HCT116 (cell line): ENCODE measurements at regions not wholly inside any gene's neighbourhood (a gene's known extent, or its start where the extent isn't known, plus 50 kb on each side); places are given as distances from the start of the nearest gene placed in this dataset.

Experiments
- ATAC-seq: fragments of 200-7000 bp; cut with Tn5 transposase; 2 replicates; pipeline ENCODE4 v1.9.1; 2020; ENCODE audit warnings: mild to moderate bottlenecking, moderate library complexity
- BruUV-seq: library from RNA; stranded (reverse); fragments of 400-500 nt; replicated peaks from 2 replicates; lab custom pipeline; 2021; lab: Mats Ljungman, UMichigan
- CTCF ChIA-PET: fragments of 300-600 bp; sonication (Branson Sonifier 250); formaldehyde crosslinking; loops from one replicate; lab custom pipeline; 2021; ENCODE audit warnings: antibody characterized with exemption; lab: Charles Lee
- POLR2A ChIA-PET: fragments of 300-600, 350-600 bp; sonication (Branson Sonifier 250); formaldehyde crosslinking; loops from one replicate; lab custom pipeline; 2021; ENCODE audit warnings: antibody characterized with exemption; lab: Charles Lee
- RAD21 ChIA-PET, 2 experiments: fragments of 300-600 bp; sonication (Branson Sonifier 250); formaldehyde crosslinking; loops; one replicate each; lab custom pipeline; 2023; ENCODE audit warnings: low total read pairs in 2 of 2; ENCODE audit not compliant: uncharacterized antibody in 2 of 2, unreplicated experiment in 2 of 2, low non-redundant PET in 1 of 2; lab: Charles Lee
- DNase-seq: peaks from one replicate; pipeline ENCODE4 v3.0.0-alpha.2; 2010; ENCODE audit warnings: low read depth, low spot score
- H2AFZ ChIP-seq: fragments of 200-600 bp; shearing (Covaris generic), sonication (generic); 2 replicates; pipeline ENCODE4 v1.6.1; 2017; ENCODE audit warnings: low read depth, mixed run types, mixed read lengths, antibody characterized with exemption, low read length; ENCODE audit not compliant: poor library complexity, severe bottlenecking
- H3K27ac ChIP-seq: 2 replicates; pipeline ENCODE4 v1.5.1; 2012; ENCODE audit warnings: low read depth, low read length
- H3K27me3 ChIP-seq: fragments of 200-600 bp; sonication (generic); 2 replicates; pipeline ENCODE4 v1.6.1; 2016; ENCODE audit warnings: mixed run types, low read length, mixed read lengths; ENCODE audit not compliant: insufficient read depth
- H3K36me3 ChIP-seq, 2 experiments: fragments of 200-500 bp in 1 of 2; fragments of 200-600 bp in 1 of 2; sonication (Bioruptor generic) in 1 of 2; sonication (generic) in 1 of 2; 2 replicates each; pipeline versions ENCODE4 v1.5.1 to v1.6.1; 2014 to 2016; ENCODE audit warnings: low read length in 2 of 2, inconsistent platforms in 1 of 2, mixed read lengths in 1 of 2, mixed run types in 1 of 2; ENCODE audit not compliant: insufficient read depth in 2 of 2, control insufficient read depth in 1 of 2
- H3K4me1 ChIP-seq, 2 experiments: fragments of 200-600 bp in 1 of 2; sonication (generic) in 1 of 2; 2 replicates each; pipeline versions ENCODE4 v1.5.1 to v1.6.1; 2012 to 2017; ENCODE audit warnings: low read length in 2 of 2, inconsistent platforms in 1 of 2, mild to moderate bottlenecking in 1 of 2, mixed read lengths in 1 of 2, mixed run types in 1 of 2, moderate library complexity in 1 of 2; ENCODE audit not compliant: insufficient read depth in 2 of 2, control insufficient read depth in 1 of 2
- H3K4me2 ChIP-seq: fragments of 200-600 bp; sonication (generic); 2 replicates; pipeline ENCODE4 v1.6.1; 2017; ENCODE audit warnings: mixed run types, low read length, mixed read lengths
- H3K4me3 ChIP-seq, 2 experiments: fragments of 200-600 bp in 1 of 2; sonication (generic) in 1 of 2; replicated peaks in 1 of 2; 2 replicates each; pipeline ENCODE4 v1.5.1; 2011 to 2016; ENCODE audit warnings: low read length in 2 of 2, control low read depth in 1 of 2, low read depth in 1 of 2, mild to moderate bottlenecking in 1 of 2, mixed read lengths in 1 of 2, mixed run types in 1 of 2
- H3K79me2 ChIP-seq: fragments of 200-600 bp; sonication (generic); 2 replicates; pipeline ENCODE4 v1.6.1; 2017; ENCODE audit warnings: mild to moderate bottlenecking, mixed run types, low read length, moderate library complexity, mixed read lengths; ENCODE audit not compliant: insufficient read depth
- H3K9ac ChIP-seq: fragments of 200-600 bp; sonication (generic); 2 replicates; pipeline ENCODE4 v1.6.1; 2016; ENCODE audit warnings: low read length, mixed read lengths
- H3K9me2 ChIP-seq: fragments of 200-600 bp; sonication (generic), shearing (Covaris generic); 2 replicates; pipeline ENCODE4 v1.6.1; 2017; ENCODE audit warnings: mixed run types, mild to moderate bottlenecking, moderate library complexity; ENCODE audit not compliant: insufficient read depth
- H3K9me3 ChIP-seq, 2 experiments: fragments of 200-500 bp in 1 of 2; fragments of 200-600 bp in 1 of 2; sonication (Bioruptor generic) in 1 of 2; sonication (generic) in 1 of 2; 2 replicates each; pipeline ENCODE4 v1.6.1; 2014 to 2017; ENCODE audit warnings: low read length in 2 of 2, mixed read lengths in 2 of 2, inconsistent platforms in 1 of 2, low read depth in 1 of 2, mild to moderate bottlenecking in 1 of 2, mixed run types in 1 of 2, moderate library complexity in 1 of 2; ENCODE audit not compliant: control insufficient read depth in 1 of 2, insufficient read depth in 1 of 2
- H4K20me1 ChIP-seq: fragments of 200-600 bp; sonication (generic), shearing (Covaris generic); 2 replicates; pipeline ENCODE4 v1.6.1; 2017; ENCODE audit warnings: mixed run types, mild to moderate bottlenecking, moderate library complexity; ENCODE audit not compliant: insufficient read depth
- ATF3 ChIP-seq: IDR thresholded peaks from 2 replicates; pipeline ENCODE4 v1.6.1; 2012
- CBX3 ChIP-seq: IDR thresholded peaks from 2 replicates; pipeline ENCODE4 v1.6.1; 2012; ENCODE audit warnings: low read depth
- CEBPB ChIP-seq: IDR thresholded peaks from 2 replicates; pipeline ENCODE4 v1.6.1; 2012; ENCODE audit warnings: low read depth
- EGR1 ChIP-seq: IDR thresholded peaks from 2 replicates; pipeline ENCODE4 v1.6.1; 2012; ENCODE audit warnings: low read depth
- ELF1 ChIP-seq: IDR thresholded peaks from 2 replicates; pipeline ENCODE4 v1.6.1; 2012; ENCODE audit warnings: low read depth, borderline replicate concordance
- EZH2 ChIP-seq: fragments of 200-600 bp; sonication (generic); IDR thresholded peaks from 2 replicates; pipeline ENCODE4 v1.6.1; 2017; ENCODE audit warnings: antibody characterized with exemption, mixed run types
- EZH2phosphoT487 ChIP-seq: fragments of 200-600 bp; IDR thresholded peaks from 2 replicates; pipeline ENCODE4 v1.6.1; 2018; ENCODE audit warnings: antibody characterized with exemption, borderline replicate concordance
- FOSL1 ChIP-seq: IDR thresholded peaks from 2 replicates; pipeline ENCODE4 v1.6.1; 2012; ENCODE audit warnings: low read depth
- JUND ChIP-seq: IDR thresholded peaks from 2 replicates; pipeline ENCODE4 v1.6.1; 2012
- MAX ChIP-seq: IDR thresholded peaks from 2 replicates; pipeline ENCODE4 v1.6.1; 2012
- POLR2A ChIP-seq: IDR thresholded peaks from 2 replicates; pipeline ENCODE4 v1.7.0; 2011; ENCODE audit warnings: borderline replicate concordance; ENCODE audit not compliant: insufficient read depth, insufficient read length; ENCODE audit errors: extremely low read depth
- POLR2AphosphoS5 ChIP-seq: IDR thresholded peaks from 2 replicates; pipeline ENCODE4 v1.6.1; 2011; ENCODE audit warnings: mild to moderate bottlenecking, low read depth, low read length, moderate library complexity
- RAD21 ChIP-seq: IDR thresholded peaks from 2 replicates; pipeline ENCODE4 v1.6.1; 2012; ENCODE audit warnings: low read depth, mild to moderate bottlenecking
- SIN3A ChIP-seq: IDR thresholded peaks from 2 replicates; pipeline ENCODE4 v1.6.1; 2012; ENCODE audit warnings: low read depth
- SP1 ChIP-seq: IDR thresholded peaks from 2 replicates; pipeline ENCODE4 v1.6.1; 2012; ENCODE audit warnings: low read depth
- SRF ChIP-seq: IDR thresholded peaks from 2 replicates; pipeline ENCODE4 v1.6.1; 2012; ENCODE audit warnings: low read depth
- TCF7L2 ChIP-seq: IDR thresholded peaks from 2 replicates; pipeline ENCODE4 v1.7.0; 2011; ENCODE audit warnings: borderline replicate concordance, inconsistent platforms; ENCODE audit not compliant: insufficient read depth, insufficient read length; ENCODE audit errors: extremely low read depth
- YY1 ChIP-seq: IDR thresholded peaks from 2 replicates; pipeline ENCODE4 v1.6.1; 2011; ENCODE audit warnings: low read length, low read depth, moderate library complexity, mild to moderate bottlenecking; ENCODE audit not compliant: insufficient replicate concordance; ENCODE audit errors: extremely low read depth
- ZFX ChIP-seq: fragments of 450-650 bp; IDR thresholded peaks from 2 replicates; pipeline ENCODE4 v1.6.1; 2017
- ZNF274 ChIP-seq: fragments of 200-500 bp; sonication (Bioruptor generic); IDR thresholded peaks from 2 replicates; pipeline ENCODE4 v1.6.1; 2014; ENCODE audit warnings: mild to moderate bottlenecking, low read depth, low read length, inconsistent platforms
- intact Hi-C: fragments of 100-400 bp; cut with micrococcal nuclease; formaldehyde crosslinking; loops from 2 replicates; pipeline ENCODE4 v1.10.0; 2022

- intact Hi-C loops = no loop called here
- Histone ChIP-seq H3K36me3 (no peaks in the 10 kb centered on the region), H3K27ac (no peak overlapping the region), H2AFZ (no peak overlapping the region), H3K79me2 (no peaks in the 10 kb centered on the region), H3K4me1 (no peaks in the 10 kb centered on the region), H3K27me3 (no peaks in the 10 kb centered on the region), H3K9me3 (no peaks in the 10 kb centered on the region), H3K9ac (no peak overlapping the region), H3K4me2 (no peak overlapping the region), H3K4me3 (no peak overlapping the region), H4K20me1 (no peaks in the 10 kb centered on the region), H3K9me2 (no peaks in the 10 kb centered on the region)
- DNase-seq (no peak), ATAC-seq (no peak)
- no peak for TF ChIP-seq YY1
- TF ChIP-seq MAX = no peak
- no peak for TF ChIP-seq JUND
- TF ChIP-seq EZH2 = no peak
- no peak for TF ChIP-seq RAD21
- no peak for TF ChIP-seq SP1
- TF ChIP-seq ZNF274 = no peak
- no peak for TF ChIP-seq FOSL1
- TF ChIP-seq SRF = no peak
- no peak for TF ChIP-seq CBX3
- TF ChIP-seq CEBPB = no peak
- no peak for TF ChIP-seq ZFX
- TF ChIP-seq EZH2phosphoT487 = no peak
- no peak for TF ChIP-seq POLR2AphosphoS5
- TF ChIP-seq SIN3A = no peak
- no peak for TF ChIP-seq ATF3
- TF ChIP-seq POLR2A = no peak
- TF ChIP-seq ELF1 = no peak
- no peak for TF ChIP-seq TCF7L2
- no peak for TF ChIP-seq EGR1
- RAD21 ChIA-PET = no interaction called here
- no TSS peak for BruUV-seq
- POLR2A ChIA-PET = no interaction called here
- CTCF ChIA-PET = no interaction called here
Observed at GRCh38 chr14:105864651-105865265, 338.4 kb downstream of the TMEM121 start.
